ENCODE measurements at regions not wholly inside any gene's neighbourhood (a gene's known extent, or its start where the extent isn't known, plus 50 kb on each side); places are given as distances from the start of the nearest gene placed in this dataset.

- TF ChIP-seq TAF1 (IDR thresholded peaks at IDR 0.05; ENCODE audit: borderline replicate concordance, insufficient read depth, low read length) (no peak), POLR2AphosphoS5 (IDR thresholded peaks at IDR 0.05; ENCODE audit: low read depth, low read length) (no peak)
These were observed 85.0 kb upstream of the MAN2A1 start for GRCh38 chr5:109604758-109605157.

Measured in PFSK-1 (cell line).